GM12892 (cell line): ENCODE measurements at regions not wholly inside any gene's neighbourhood (a gene's known extent, or its start where the extent isn't known, plus 50 kb on each side); places are given as distances from the start of the nearest gene placed in this dataset.

Source experiments
- POLR2A ChIP-seq: IDR thresholded peaks from 2 replicates; pipeline ENCODE4 v1.6.1; 2011; ENCODE audit warnings: low read depth, low read length, control low read depth
- POLR2AphosphoS5 ChIP-seq: IDR thresholded peaks from 2 replicates; pipeline ENCODE4 v1.6.1; 2011; ENCODE audit warnings: low read depth, low read length, control low read depth

- no peak for TF ChIP-seq POLR2AphosphoS5
- no peak for TF ChIP-seq POLR2A
Observed at GRCh38 chr3:68090571-68090970, 436.2 kb upstream of the SUCLG2 start.
